IMR-90 (cell line): ENCODE measurements at regions not wholly inside any gene's neighbourhood (a gene's known extent, or its start where the extent isn't known, plus 50 kb on each side); places are given as distances from the start of the nearest gene placed in this dataset.

Source experiments
- ATAC-seq: fragments of 200-7000 bp; cut with Tn5 transposase; 2 replicates; pipeline ENCODE4 v1.9.1; 2020; ENCODE audit warnings: low read depth, mild to moderate bottlenecking, moderate library complexity
- BruUV-seq: library from RNA; stranded (reverse); fragments of 400-500 nt; replicated peaks from 2 replicates; lab custom pipeline; 2021; lab: Mats Ljungman, UMichigan
- CTCF ChIA-PET: fragments of 300-600 bp; formaldehyde crosslinking; extraction: SDS; loops from one replicate; lab custom pipeline; 2021; ENCODE audit warnings: antibody characterized with exemption; lab: Yijun Ruan, JAX
- POLR2A ChIA-PET: fragments of 300-600 bp; sonication (Branson Sonifier 250); formaldehyde crosslinking; loops from one replicate; lab custom pipeline; 2022; ENCODE audit warnings: antibody characterized with exemption; ENCODE audit not compliant: unreplicated experiment; lab: Charles Lee
- DNase-seq: peaks from one replicate; pipeline ENCODE4 v3.0.0; 2013
- H2AFZ ChIP-seq: replicated peaks from 2 replicates; pipeline ENCODE3; 2013; ENCODE audit warnings: low read length, mild to moderate bottlenecking; ENCODE audit not compliant: poor library complexity
- H2AK5ac ChIP-seq: 2 replicates; pipeline ENCODE4 v1.6.1; 2013; ENCODE audit warnings: low read depth, low read length, inconsistent platforms
- H2AK9ac ChIP-seq: replicated peaks from 2 replicates; pipeline ENCODE3; 2013; ENCODE audit warnings: mild to moderate bottlenecking, low read depth, low read length, moderate library complexity; ENCODE audit not compliant: poor library complexity
- H2BK120ac ChIP-seq: 2 replicates; pipeline ENCODE4 v1.6.1; 2013; ENCODE audit warnings: low read depth, low read length, inconsistent platforms
- H2BK15ac ChIP-seq: 3 replicates; pipeline ENCODE4 v1.6.1; 2013; ENCODE audit warnings: low read depth, low read length, inconsistent platforms
- H2BK20ac ChIP-seq: 2 replicates; pipeline ENCODE4 v1.6.1; 2013; ENCODE audit warnings: low read depth, mild to moderate bottlenecking, inconsistent platforms, low read length, moderate library complexity
- H2BK5ac ChIP-seq: 2 replicates; pipeline ENCODE4 v1.6.1; 2013; ENCODE audit warnings: mild to moderate bottlenecking, low read depth, low read length, inconsistent platforms; ENCODE audit not compliant: poor library complexity, severe bottlenecking
- H3K14ac ChIP-seq: replicated peaks from 2 replicates; pipeline ENCODE4 v1.6.1; 2013; ENCODE audit warnings: low read depth, low read length, inconsistent platforms
- H3K18ac ChIP-seq: 2 replicates; pipeline ENCODE4 v1.6.1; 2013; ENCODE audit warnings: low read depth, low read length, control low read depth
- H3K23ac ChIP-seq: 2 replicates; pipeline ENCODE4 v1.6.1; 2013; ENCODE audit warnings: low read depth, low read length, inconsistent platforms
- H3K27ac ChIP-seq: 2 replicates; pipeline ENCODE4 v1.5.1; 2013; ENCODE audit warnings: mild to moderate bottlenecking, control low read depth, low read length; ENCODE audit not compliant: insufficient read depth
- H3K27me3 ChIP-seq: 2 replicates; pipeline ENCODE4 v1.6.1; 2013; ENCODE audit warnings: low read length; ENCODE audit not compliant: control insufficient read depth, insufficient read depth
- H3K36me3 ChIP-seq: 2 replicates; pipeline ENCODE4 v1.6.1; 2013; ENCODE audit warnings: low read length, mixed read lengths; ENCODE audit not compliant: control insufficient read depth, insufficient read depth
- H3K4ac ChIP-seq: 2 replicates; pipeline ENCODE4 v1.6.1; 2013; ENCODE audit warnings: low read depth, low read length, inconsistent platforms
- H3K4me1 ChIP-seq: 2 replicates; pipeline ENCODE4 v1.6.1; 2013; ENCODE audit warnings: low read length, mixed read lengths; ENCODE audit not compliant: control insufficient read depth, insufficient read depth
- H3K4me2 ChIP-seq: 2 replicates; pipeline ENCODE4 v1.6.1; 2013; ENCODE audit warnings: low read depth, mild to moderate bottlenecking, control low read depth, low read length, moderate library complexity
- H3K4me3 ChIP-seq: 2 replicates; pipeline ENCODE4 v1.5.1; 2013; ENCODE audit warnings: low read depth, mild to moderate bottlenecking, control low read depth, low read length, moderate library complexity; ENCODE audit not compliant: insufficient read depth
- H3K56ac ChIP-seq: 2 replicates; pipeline ENCODE4 v1.6.1; 2013; ENCODE audit warnings: low read length, inconsistent platforms; ENCODE audit not compliant: insufficient read depth; ENCODE audit errors: extremely low read depth
- H3K79me1 ChIP-seq, 2 experiments: 2 replicates each; pipeline ENCODE4 v1.6.1; 2013; ENCODE audit warnings: low read length in 2 of 2, inconsistent platforms in 1 of 2, low read depth in 1 of 2
- H3K9ac ChIP-seq: 2 replicates; pipeline ENCODE4 v1.6.1; 2013; ENCODE audit warnings: low read depth, low read length, control low read depth
- H3K9me1 ChIP-seq: 2 replicates; pipeline ENCODE4 v1.6.1; 2013; ENCODE audit warnings: low read length, inconsistent platforms; ENCODE audit not compliant: insufficient read depth
- H3K9me3 ChIP-seq: 2 replicates; pipeline ENCODE4 v1.6.1; 2013; ENCODE audit warnings: low read length; ENCODE audit not compliant: control insufficient read depth, insufficient read depth
- H4K20me1 ChIP-seq: 2 replicates; pipeline ENCODE4 v1.6.1; 2013; ENCODE audit warnings: low read length, inconsistent platforms; ENCODE audit not compliant: insufficient read depth
- H4K5ac ChIP-seq: 2 replicates; pipeline ENCODE4 v1.6.1; 2013; ENCODE audit warnings: mild to moderate bottlenecking, low read depth, low read length, control low read depth
- H4K8ac ChIP-seq, 2 experiments: 2 replicates each; pipeline ENCODE4 v1.6.1; 2013; ENCODE audit warnings: low read depth in 2 of 2, low read length in 2 of 2, control low read depth in 1 of 2, inconsistent platforms in 1 of 2
- H4K91ac ChIP-seq: 2 replicates; pipeline ENCODE4 v1.6.1; 2013; ENCODE audit warnings: low read depth, low read length, inconsistent platforms; ENCODE audit not compliant: insufficient read depth
- BHLHE40 ChIP-seq: fragments of 150-350 bp; IDR thresholded peaks from 2 replicates; pipeline ENCODE4 v1.6.1; 2016; ENCODE audit warnings: mild to moderate bottlenecking, low read depth, low read length
- CEBPB ChIP-seq: IDR thresholded peaks from 2 replicates; pipeline ENCODE4 v1.6.1; 2012; ENCODE audit warnings: low read depth, low read length, improper control_type of control experiment
- CHD1 ChIP-seq: IDR thresholded peaks from 2 replicates; pipeline ENCODE4 v1.6.1; 2012; ENCODE audit warnings: low read depth, low read length, improper control_type of control experiment
- CTCF ChIP-seq: conservative IDR thresholded peaks from 2 replicates; pipeline ENCODE4 v1.5.1; 2012; ENCODE audit warnings: mild to moderate bottlenecking, low read depth, low read length, improper control_type of control experiment
- FOS ChIP-seq: fragments of 150-350 bp; IDR thresholded peaks from 2 replicates; pipeline ENCODE4 v1.6.1; 2016; ENCODE audit warnings: low read depth, low read length
- MAFK ChIP-seq: IDR thresholded peaks from 2 replicates; pipeline ENCODE4 v1.6.1; 2012; ENCODE audit warnings: low read depth, low read length, improper control_type of control experiment
- MAZ ChIP-seq: IDR thresholded peaks from 2 replicates; pipeline ENCODE4 v1.6.1; 2012; ENCODE audit warnings: low read depth, mild to moderate bottlenecking, low read length, improper control_type of control experiment, moderate library complexity, borderline replicate concordance
- NFE2L2 ChIP-seq: fragments of 150-350 bp; IDR thresholded peaks from 2 replicates; pipeline ENCODE4 v1.6.1; 2016; ENCODE audit warnings: low read depth, mild to moderate bottlenecking, low read length
- RAD21 ChIP-seq: IDR thresholded peaks from 2 replicates; pipeline ENCODE4 v1.6.1; 2012; ENCODE audit warnings: low read length, improper control_type of control experiment
- SMC3 ChIP-seq: fragments of 150-350 bp; IDR thresholded peaks from 2 replicates; pipeline ENCODE4 v1.6.1; 2016; ENCODE audit warnings: low read depth, mild to moderate bottlenecking, antibody characterized with exemption, low read length, moderate library complexity
- WGBS, 2 experiments: methylation state at CpG; one replicate each; pipeline versions ENCODE4 v1.1.5 to v1.1.7; 2013; ENCODE audit warnings: missing lambda C conversion rate in 2 of 2; ENCODE audit not compliant: insufficient read length in 1 of 2; ENCODE audit errors: extremely low coverage in 2 of 2; 5-methylcytosine and 5-hydroxymethylcytosine counted together
- dilution Hi-C: fragments of 300-500 bp; cut with HindIII; formaldehyde crosslinking; loops from one replicate; pipeline ENCODE4 v1.14.3; 2018; ENCODE audit warnings: low sequenced_read_pairs; ENCODE audit not compliant: unreplicated experiment
- in situ Hi-C: fragments of 300-500 bp; cut with MboI; formaldehyde crosslinking; loops from 3 replicates; pipeline ENCODE4 v1.14.3; 2019; ENCODE audit warnings: low sequenced_read_pairs, inconsistent platforms, mixed read lengths
- intact Hi-C: fragments of 100-400 bp; cut with micrococcal nuclease; formaldehyde crosslinking; loops from 2 replicates; pipeline ENCODE4 v1.10.0; 2022
- TF ChIP-seq, protein P1 (sequence below): fragments of 150-350 bp; IDR thresholded peaks from 2 replicates; pipeline ENCODE4 v1.6.1; 2017; ENCODE audit warnings: mild to moderate bottlenecking, antibody characterized with exemption, low read length, low read depth
- TF ChIP-seq, protein P2 (sequence below): fragments of 150-350 bp; IDR thresholded peaks from 2 replicates; pipeline ENCODE4 v1.6.1; 2016; ENCODE audit warnings: low read depth, mild to moderate bottlenecking, low read length, moderate library complexity, borderline replicate concordance

GRCh38 chr21:22490049-22490448 lies 1491.8 kb downstream of the NCAM2 start:
- ChIA-PET CTCF (no interaction called here), POLR2A (no interaction called here)
- H3K4me1 ChIP-seq = no peaks in the 10 kb centered on the region
- no peak overlapping the region for H3K4me2 ChIP-seq
- no peak overlapping the region for H2BK120ac ChIP-seq
- no peak overlapping the region for H2AK9ac ChIP-seq
- no peak overlapping the region for H2BK5ac ChIP-seq
- no peaks in the 10 kb centered on the region for H3K27me3 ChIP-seq
- ATAC-seq (no peak), DNase-seq (no peak)
- intact Hi-C loops = no loop called here
- no CpG with 5 or more reads among the region's 1 CpG for WGBS, 2 experiments
- in situ Hi-C loops = no loop called here
- H3K9ac ChIP-seq = no peak overlapping the region
- H3K27ac ChIP-seq = no peak overlapping the region
- H3K23ac ChIP-seq = no peak overlapping the region
- H3K79me1 ChIP-seq = no peaks in the 10 kb centered on the region
- H3K56ac ChIP-seq = no peak overlapping the region
- no peak overlapping the region for H3K14ac ChIP-seq
- no peak overlapping the region for H2BK15ac ChIP-seq
- dilution Hi-C loops = no loop called here
- H2AFZ ChIP-seq = no peak overlapping the region
- H2AK5ac ChIP-seq = no peak overlapping the region
- H3K9me3 ChIP-seq = peaks cover 8% of the 10 kb centered on the region
- no peaks in the 10 kb centered on the region for H3K36me3 ChIP-seq
- no peak overlapping the region for H3K18ac ChIP-seq
- H4K20me1 ChIP-seq = no peaks in the 10 kb centered on the region
- no peak overlapping the region for H4K5ac ChIP-seq
- H4K91ac ChIP-seq = no peak overlapping the region
- H3K4ac ChIP-seq = no peak overlapping the region
- H2BK20ac ChIP-seq = no peak overlapping the region
- TF ChIP-seq SMC3 (no peak), MAFK (no peak), CHD1 (no peak), NFE2L2 (no peak), BHLHE40 (no peak), MAZ (no peak), CEBPB (no peak), CTCF (no peak), RAD21 (no peak), FOS (no peak)
- TF ChIP-seq, protein P1, sequence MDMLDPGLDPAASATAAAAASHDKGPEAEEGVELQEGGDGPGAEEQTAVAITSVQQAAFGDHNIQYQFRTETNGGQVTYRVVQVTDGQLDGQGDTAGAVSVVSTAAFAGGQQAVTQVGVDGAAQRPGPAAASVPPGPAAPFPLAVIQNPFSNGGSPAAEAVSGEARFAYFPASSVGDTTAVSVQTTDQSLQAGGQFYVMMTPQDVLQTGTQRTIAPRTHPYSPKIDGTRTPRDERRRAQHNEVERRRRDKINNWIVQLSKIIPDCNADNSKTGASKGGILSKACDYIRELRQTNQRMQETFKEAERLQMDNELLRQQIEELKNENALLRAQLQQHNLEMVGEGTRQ = no peak
- TF ChIP-seq, protein P2, sequence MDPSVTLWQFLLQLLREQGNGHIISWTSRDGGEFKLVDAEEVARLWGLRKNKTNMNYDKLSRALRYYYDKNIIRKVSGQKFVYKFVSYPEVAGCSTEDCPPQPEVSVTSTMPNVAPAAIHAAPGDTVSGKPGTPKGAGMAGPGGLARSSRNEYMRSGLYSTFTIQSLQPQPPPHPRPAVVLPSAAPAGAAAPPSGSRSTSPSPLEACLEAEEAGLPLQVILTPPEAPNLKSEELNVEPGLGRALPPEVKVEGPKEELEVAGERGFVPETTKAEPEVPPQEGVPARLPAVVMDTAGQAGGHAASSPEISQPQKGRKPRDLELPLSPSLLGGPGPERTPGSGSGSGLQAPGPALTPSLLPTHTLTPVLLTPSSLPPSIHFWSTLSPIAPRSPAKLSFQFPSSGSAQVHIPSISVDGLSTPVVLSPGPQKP = no peak
- no peaks in the 10 kb centered on the region for H3K9me1 ChIP-seq
- no peak overlapping the region for H3K4me3 ChIP-seq
- no TSS peak for BruUV-seq
- H4K8ac ChIP-seq = no peak overlapping the region
